Amygdala (tissue), 56 donors: ENCODE measurements at regions not wholly inside any gene's neighbourhood (a gene's known extent, or its start where the extent isn't known, plus 50 kb on each side); places are given as distances from the start of the nearest gene placed in this dataset.

Source experiments
- DNase-seq, 56 donors: peaks; one replicate each; lab custom pipeline; 2025; lab: John Stamatoyannopoulos, UW

DNA sequence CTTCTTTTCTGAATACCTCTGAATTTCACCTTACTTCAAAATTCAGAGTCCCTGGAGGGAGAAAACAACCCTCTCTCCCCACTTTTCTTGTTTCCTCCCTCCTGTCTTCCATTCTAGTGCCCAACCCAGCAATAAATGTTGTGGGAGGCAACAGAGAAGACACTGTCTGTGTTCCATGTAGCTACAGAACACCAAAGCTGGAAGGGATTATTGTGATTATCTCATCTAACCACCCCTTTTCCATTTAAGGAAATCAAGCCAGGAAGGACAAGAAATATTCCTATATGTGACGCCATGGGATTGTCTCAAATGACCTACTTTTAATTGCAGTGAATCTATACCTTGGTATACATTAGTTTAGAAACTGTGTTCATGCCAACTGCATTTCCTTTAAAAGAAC is 476.6 kb upstream of the TNC start:
- no peak for DNase-seq

DNA sequence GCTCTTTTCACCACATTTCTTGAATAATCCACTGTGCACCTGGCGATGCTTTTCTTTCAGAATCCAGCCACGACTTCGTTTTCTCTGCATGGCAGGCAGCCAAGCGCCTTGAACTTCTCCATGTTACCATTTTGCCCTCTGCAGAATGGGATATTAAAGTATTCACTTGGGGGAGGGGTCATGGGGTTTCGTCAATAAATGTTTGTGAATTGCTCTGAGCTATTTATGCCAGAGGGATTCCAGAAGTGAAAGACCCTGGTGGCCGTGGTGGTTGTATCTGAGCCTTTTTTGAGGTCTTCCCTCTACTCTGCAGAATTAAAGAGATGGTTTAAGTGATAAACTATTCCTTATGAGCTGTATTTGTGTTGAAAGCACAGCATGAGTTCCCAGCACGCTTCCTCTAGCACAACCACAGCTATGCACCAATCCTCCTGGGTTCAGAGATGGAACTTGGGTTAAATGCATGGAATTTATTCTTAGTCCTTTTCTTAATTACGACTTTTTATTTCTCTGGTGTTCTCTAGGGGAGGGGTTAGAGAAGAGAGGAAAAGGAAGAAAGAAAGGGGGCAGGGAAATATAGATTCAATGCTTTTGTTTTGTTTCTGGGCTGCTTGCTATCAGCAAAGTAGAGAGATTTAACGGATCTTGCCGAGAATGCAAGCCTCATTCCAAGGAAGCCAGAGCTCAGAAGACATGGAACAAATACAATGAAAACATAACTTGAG is 478.2 kb upstream of the TNC start:
- DNase-seq = no peak

- DNase-seq = no peak
Observed at GRCh38 chr9:115596746-115597080, 478.8 kb upstream of the TNC start.

DNA sequence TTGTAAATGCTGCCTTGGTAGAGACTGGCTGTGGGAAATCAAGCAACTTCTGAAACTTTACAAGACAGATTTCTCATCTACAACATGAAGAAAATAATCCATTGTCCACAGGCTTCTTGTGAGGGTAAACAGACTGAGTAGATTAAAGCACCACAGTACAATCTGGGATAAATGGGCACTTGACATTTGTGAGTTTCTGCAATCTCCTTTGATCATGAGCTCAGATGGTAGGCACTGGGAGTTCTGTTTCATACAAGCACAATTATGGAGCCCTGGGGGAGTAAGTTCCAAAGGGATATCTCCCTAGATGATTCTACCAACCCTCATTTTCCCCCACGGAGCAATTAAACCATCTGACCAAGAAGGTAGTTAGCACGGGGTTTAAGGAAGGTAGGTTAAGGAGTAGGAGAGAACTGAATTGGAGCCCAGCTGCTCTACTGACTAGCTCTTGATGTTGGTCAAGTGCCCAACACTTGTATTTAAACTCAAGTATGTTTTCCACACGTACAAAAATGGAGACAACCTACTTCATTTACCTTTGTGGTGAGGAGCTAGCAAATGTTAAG is 479.5 kb upstream of the TNC start:
- no peak for DNase-seq

- DNase-seq = no peak
Observed at GRCh38 chr9:115598751-115599150, 480.8 kb upstream of the TNC start.

DNA sequence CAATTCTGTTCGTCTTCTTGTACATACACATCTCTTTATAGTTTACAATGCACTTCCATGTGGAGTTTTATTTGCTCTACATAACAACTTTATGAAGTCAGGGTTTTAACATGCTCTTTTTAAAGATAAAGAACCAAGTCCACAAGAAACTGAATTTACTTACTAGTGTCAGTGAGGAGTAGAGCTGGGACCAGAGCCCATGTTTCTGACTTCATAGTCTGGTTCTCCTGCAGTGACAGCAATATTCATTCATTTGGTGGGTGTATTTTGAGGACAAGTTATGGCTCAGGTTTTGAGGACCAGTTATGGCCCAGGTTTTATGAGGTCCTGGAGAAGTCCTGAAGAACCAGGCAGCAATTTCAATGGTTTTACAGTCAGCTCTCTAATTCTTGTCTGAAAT is 481.9 kb upstream of the TNC start:
- DNase-seq = no peak

- no peak for DNase-seq
Observed at GRCh38 chr9:115601434-115601833, 483.5 kb upstream of the TNC start.

- no peak for DNase-seq
Observed at GRCh38 chr9:115604831-115605483, 487.0 kb upstream of the TNC start.

DNA sequence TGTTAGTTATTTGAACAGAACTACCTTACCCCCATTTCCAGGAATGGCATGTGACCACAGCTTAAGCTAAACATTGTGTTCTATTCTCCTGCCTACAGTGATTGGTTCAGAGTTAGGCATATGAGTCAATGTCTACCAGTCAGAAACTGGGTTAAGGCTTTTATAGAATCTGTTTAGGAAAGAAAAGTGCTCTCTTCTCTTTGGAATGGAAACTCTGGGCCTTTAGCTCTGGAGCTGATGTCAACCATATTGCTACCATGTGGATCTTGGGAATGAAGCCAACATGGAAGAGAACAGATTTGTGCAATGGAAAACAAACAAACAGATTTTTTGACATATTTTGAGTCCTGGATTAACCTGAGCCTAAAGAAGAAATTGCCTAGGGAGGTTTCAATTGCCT is 488.9 kb upstream of the TNC start:
- DNase-seq = no peak

- DNase-seq = no peak
Observed at GRCh38 chr9:115614326-115614999, 496.5 kb upstream of the TNC start.

DNA sequence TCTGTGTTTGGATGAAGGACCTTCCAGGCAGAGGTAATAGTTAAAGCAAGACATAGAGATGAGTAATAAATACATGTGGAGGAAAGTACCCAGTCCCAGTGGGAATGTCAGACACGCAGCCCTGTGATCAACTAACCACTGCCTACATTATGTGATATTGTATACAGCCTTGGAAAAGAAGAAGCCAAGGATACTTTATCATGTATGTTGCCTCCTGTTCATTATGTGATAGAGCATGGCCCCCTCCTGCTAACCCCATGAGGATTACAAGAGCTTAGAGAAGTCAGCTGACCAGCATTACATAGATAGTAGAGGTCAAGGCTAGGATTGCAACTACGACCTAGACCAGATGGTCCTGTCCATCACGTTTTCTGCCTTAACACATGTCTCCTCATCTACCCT is 497.0 kb upstream of the TNC start:
- no peak for DNase-seq

- DNase-seq = no peak
Observed at GRCh38 chr9:115615821-115616665, 498.1 kb upstream of the TNC start.

DNA sequence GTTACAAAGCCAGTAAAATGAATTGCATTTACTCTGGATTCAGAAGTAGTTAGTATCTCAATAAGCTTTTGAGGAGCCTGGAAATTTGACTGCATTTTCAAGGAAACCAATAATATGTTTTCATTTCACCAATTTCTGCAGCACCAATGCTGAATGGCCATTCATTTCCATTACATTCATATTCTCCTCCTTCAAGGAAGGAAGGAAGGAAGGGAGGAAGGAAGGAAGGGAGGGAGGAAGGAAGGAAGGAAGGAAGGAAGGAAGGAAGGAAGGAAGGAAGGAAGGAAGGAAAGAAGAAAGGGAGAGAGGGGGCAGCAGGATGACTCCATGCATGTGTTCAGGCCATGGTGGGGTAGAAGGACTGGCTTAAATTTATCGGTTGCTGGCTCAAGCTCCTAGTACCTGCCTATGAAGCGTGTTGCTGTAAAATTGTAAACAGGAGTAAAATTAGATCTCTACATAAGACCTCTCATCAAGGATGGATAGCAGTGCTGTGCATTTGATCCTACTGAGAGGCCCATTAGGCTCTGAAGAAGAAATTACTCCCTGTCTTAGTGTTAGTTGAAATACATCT is 498.8 kb upstream of the TNC start:
- DNase-seq = no peak

DNA sequence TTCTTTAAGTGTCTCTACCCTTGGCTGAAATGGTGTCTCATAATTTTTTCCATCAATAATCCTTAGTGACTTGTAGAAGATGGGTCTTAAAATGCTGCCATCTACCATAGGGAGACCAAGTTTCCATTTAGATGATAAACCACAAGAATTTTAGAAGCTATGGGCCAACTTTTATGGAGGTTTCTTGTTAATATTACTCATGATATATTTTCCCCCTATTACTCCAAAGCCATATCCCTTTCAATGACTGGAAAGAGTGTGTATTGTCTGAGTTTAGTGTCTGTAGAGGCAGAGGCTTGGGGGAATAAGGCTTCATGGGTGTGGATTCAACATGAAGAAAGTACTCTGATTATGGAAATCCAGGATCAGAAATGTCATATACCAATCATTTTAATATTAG is 507.3 kb upstream of the TNC start:
- DNase-seq = no peak

DNA sequence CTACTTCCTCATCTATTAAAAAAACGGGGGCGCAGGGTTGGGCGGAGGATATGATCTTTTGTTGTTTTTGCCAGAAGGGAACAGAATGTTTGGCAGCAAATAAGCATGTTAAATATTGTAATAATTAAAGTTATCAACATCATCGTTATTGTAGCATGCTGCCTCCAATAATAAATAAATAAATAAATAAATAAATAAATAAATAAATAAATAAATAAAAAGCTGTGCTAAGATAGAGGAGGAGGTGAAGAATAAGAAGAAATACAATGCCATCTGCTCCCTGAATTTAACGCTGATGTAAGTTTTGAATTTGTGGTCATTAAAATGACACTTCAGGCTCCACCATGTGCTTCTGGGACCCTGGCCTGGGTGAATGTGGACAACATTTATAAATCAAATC is 508.0 kb upstream of the TNC start:
- DNase-seq = no peak

DNA sequence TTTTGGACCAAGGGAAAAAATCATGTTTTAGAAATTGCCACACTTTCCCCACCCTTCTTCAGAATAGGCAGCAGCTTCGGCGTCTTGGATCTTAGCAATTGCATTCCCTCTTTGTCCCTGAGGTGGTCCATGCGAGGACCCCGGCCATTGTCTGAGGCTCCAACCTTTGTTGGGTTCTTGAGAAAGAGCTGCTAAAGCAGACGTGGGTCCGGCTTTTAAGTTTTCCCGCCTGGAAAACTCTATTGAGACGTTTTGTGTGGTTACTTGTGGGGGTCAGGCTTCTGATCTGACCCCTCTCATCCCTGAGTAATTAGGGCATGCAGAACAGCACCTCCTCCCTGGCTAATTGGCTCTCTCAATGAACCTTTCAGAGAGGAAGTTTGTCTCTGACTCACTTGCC is 509.6 kb upstream of the TNC start:
- DNase-seq = no peak

- no peak for DNase-seq
Observed at GRCh38 chr9:115628426-115628825, 510.5 kb upstream of the TNC start.

GRCh38 chr9:115629879-115630840 is 512.2 kb upstream of the TNC start:
- no peak for DNase-seq

DNA sequence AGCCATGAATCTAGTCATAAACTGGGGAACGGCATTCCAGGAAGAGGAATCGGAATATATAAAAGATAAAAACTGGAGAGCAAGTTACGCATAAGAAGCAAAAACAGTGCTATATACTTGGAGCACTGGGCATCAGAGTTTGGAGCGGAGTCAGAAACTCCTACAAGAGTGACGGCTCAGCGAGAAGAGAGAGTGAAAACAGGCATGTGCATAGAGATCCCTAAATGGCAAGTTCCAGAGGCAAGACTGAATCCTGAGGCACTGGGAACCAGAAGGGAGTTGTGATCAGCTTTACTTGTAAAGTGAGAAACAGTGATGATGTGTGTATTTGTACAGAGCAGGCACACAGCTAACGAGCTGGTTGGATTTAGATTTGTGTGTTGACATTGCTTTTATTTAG is 514.4 kb upstream of the TNC start:
- no peak for DNase-seq
